ENCODE measurements at regions not wholly inside any gene's neighbourhood (a gene's known extent, or its start where the extent isn't known, plus 50 kb on each side); places are given as distances from the start of the nearest gene placed in this dataset.

DNA sequence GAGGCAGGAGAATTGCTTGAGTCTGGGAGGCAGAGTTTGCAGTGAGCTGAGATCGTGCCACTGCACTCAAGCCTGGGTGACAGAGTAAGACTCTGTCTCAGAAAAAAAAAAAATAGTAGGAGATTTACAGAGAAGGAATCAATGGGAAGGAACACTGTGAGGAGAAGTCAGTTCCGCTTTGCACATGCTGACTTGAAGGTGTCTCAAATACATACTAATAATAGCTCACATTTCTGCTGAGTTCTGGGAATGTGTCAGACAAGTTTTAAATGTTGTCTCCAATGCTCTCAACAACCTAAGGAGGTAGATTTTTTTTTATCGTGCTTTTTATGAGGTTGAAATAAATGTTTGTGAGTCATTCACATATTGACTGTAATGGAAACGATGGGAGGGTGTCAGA, 654.9 kb upstream of the CELF2 start:
- Histone ChIP-seq H3K9ac (ENCODE audit: low read length) (no peak overlapping the region), H3K4me3 (ENCODE audit: low read length) (no peak overlapping the region), H3K36me3 (ENCODE audit: control insufficient read depth, insufficient read depth, low read length, severe bottlenecking) (no peaks in the 10 kb centered on the region), H3K27me3 (replicated peaks; ENCODE audit: control insufficient read depth, insufficient read depth, low read length) (no peaks in the 10 kb centered on the region), H3K9me3 (ENCODE audit: control insufficient read depth, low read length) (peaks cover 5% of the 10 kb centered on the region), H3K4me1 (ENCODE audit: control insufficient read depth, insufficient read depth, low read length) (no peaks in the 10 kb centered on the region)
- DNase-seq (ENCODE audit: low read depth): no peak

DNA sequence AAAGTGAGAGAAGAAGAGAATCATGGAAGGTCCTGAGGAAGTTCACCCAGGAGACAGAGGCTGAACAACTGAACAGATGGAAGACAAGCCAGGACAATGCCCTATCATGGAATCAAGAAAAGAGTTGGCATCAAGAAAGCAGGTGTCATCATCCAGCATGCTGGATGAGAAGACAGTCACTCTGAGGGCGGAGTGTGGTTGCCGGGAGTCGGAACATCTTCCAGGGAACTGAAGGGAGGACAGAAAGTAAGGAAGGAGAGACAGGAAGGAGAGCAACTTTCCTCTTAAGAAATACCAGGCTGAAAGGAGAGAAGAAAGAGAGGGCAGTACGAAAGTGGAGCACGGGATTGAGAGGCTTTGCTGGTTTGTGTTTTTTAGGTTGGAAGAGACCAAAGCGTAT, 654.5 kb upstream of the CELF2 start:
- Histone ChIP-seq H3K4me1 (ENCODE audit: control insufficient read depth, insufficient read depth, low read length) (no peaks in the 10 kb centered on the region), H3K9me3 (ENCODE audit: control insufficient read depth, low read length) (peaks cover 5% of the 10 kb centered on the region), H3K9ac (ENCODE audit: low read length) (no peak overlapping the region), H3K4me3 (ENCODE audit: low read length) (no peak overlapping the region), H3K27me3 (replicated peaks; ENCODE audit: control insufficient read depth, insufficient read depth, low read length) (no peaks in the 10 kb centered on the region), H3K36me3 (ENCODE audit: control insufficient read depth, insufficient read depth, low read length, severe bottlenecking) (no peaks in the 10 kb centered on the region)
- no peak for DNase-seq (ENCODE audit: low read depth)

- no peaks in the 10 kb centered on the region for H3K36me3 ChIP-seq (ENCODE audit: control insufficient read depth, insufficient read depth, low read length, severe bottlenecking)
- H3K4me3 ChIP-seq (ENCODE audit: low read length): no peak overlapping the region
- no peaks in the 10 kb centered on the region for H3K27me3 ChIP-seq (replicated peaks; ENCODE audit: control insufficient read depth, insufficient read depth, low read length)
- H3K9me3 ChIP-seq (ENCODE audit: control insufficient read depth, low read length): no peaks in the 10 kb centered on the region
- H3K4me1 ChIP-seq (ENCODE audit: control insufficient read depth, insufficient read depth, low read length): no peaks in the 10 kb centered on the region
- no peak for DNase-seq (ENCODE audit: low read depth)
- H3K9ac ChIP-seq (ENCODE audit: low read length): no peak overlapping the region
Observed at GRCh38 chr10:10364902-10365301, 652.8 kb upstream of the CELF2 start.

DNA sequence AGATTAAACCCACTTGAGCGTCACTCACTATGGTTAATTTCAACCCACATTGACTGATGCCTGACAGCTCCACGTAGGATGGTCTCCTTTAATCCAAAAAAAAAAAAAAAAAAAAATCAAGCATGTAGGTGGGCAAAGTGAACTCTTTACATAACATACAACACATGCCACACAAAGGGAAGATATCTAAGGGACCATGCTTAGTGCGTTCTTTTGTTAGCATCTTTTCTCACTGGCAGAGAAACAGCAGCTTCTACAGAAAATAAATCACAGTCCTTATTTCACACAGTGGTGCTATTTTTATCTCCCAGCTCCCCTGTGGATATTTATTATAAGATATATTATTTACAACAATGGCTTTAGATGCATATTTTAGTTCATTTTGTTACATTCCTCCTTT, 652.0 kb upstream of the CELF2 start:
- no peak overlapping the region for H3K4me3 ChIP-seq (ENCODE audit: low read length)
- no peaks in the 10 kb centered on the region for H3K27me3 ChIP-seq (replicated peaks; ENCODE audit: control insufficient read depth, insufficient read depth, low read length)
- DNase-seq (ENCODE audit: low read depth): no peak
- H3K36me3 ChIP-seq (ENCODE audit: control insufficient read depth, insufficient read depth, low read length, severe bottlenecking): no peaks in the 10 kb centered on the region
- no peaks in the 10 kb centered on the region for H3K9me3 ChIP-seq (ENCODE audit: control insufficient read depth, low read length)
- H3K4me1 ChIP-seq (ENCODE audit: control insufficient read depth, insufficient read depth, low read length): no peaks in the 10 kb centered on the region
- H3K9ac ChIP-seq (ENCODE audit: low read length): no peak overlapping the region

DNA sequence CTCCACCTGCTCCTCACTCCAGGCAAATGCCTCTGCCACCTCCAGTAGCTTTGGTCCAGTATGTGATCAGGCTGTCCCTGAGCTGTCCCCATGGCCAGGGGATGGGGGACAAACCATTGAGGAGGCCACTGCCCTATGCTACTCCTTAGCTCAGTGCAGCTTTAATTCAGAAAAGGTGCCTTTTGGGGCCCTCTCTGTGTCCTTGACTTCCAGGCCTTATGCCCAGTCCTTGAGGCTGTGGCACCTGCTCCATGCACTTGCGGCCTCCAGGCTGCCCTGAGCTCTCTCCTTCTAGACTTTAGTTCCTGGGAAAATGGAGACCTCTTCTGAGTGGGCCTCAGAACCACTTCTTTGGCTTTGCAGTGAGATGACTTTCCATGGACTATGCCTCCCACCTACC, 650.8 kb upstream of the CELF2 start:
- no peak overlapping the region for H3K4me3 ChIP-seq (ENCODE audit: low read length)
- DNase-seq (ENCODE audit: low read depth): no peak
- no peaks in the 10 kb centered on the region for H3K9me3 ChIP-seq (ENCODE audit: control insufficient read depth, low read length)
- no peaks in the 10 kb centered on the region for H3K36me3 ChIP-seq (ENCODE audit: control insufficient read depth, insufficient read depth, low read length, severe bottlenecking)
- no peak overlapping the region for H3K9ac ChIP-seq (ENCODE audit: low read length)
- no peaks in the 10 kb centered on the region for H3K27me3 ChIP-seq (replicated peaks; ENCODE audit: control insufficient read depth, insufficient read depth, low read length)
- H3K4me1 ChIP-seq (ENCODE audit: control insufficient read depth, insufficient read depth, low read length): no peaks in the 10 kb centered on the region

- no peak overlapping the region for H3K4me3 ChIP-seq (ENCODE audit: low read length)
Observed at GRCh38 chr10:10367264-10367663, 650.4 kb upstream of the CELF2 start.

DNA sequence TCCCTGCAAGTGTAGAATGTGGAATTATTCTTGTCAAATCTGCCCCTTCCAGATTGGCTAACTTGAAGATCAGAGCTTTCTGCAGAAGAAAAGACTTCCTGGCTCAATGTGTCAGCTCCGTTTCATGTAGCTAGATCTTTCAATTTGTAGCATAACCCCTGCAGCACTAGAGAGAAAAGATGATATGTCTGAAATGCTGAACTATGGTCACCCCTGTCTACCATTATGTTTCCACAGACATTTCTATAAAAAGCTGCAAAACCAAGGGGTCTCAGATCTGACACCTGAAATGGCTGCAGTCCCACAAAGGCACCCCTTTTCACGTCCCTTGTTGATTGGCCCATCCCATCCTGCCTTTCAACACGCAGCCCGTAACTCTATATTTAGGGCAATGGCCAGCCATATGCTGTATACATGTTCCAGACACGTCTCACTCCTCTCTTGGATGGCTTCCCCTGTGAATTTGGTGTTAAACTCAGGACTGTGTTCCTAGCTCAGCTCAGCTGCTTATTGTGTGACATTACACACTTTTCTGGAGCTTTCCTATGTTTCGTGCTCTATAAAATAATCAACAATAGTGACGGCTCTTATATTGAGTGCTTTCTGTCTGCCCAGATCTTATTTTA, 648.6 kb upstream of the CELF2 start:
- no peaks in the 10 kb centered on the region for H3K27me3 ChIP-seq (replicated peaks; ENCODE audit: control insufficient read depth, insufficient read depth, low read length)
- H3K4me1 ChIP-seq (ENCODE audit: control insufficient read depth, insufficient read depth, low read length): no peaks in the 10 kb centered on the region
- no peaks in the 10 kb centered on the region for H3K9me3 ChIP-seq (ENCODE audit: control insufficient read depth, low read length)
- DNase-seq (ENCODE audit: low read depth): no peak
- no peak overlapping the region for H3K9ac ChIP-seq (ENCODE audit: low read length)
- H3K4me3 ChIP-seq (ENCODE audit: low read length): no peak overlapping the region
- no peaks in the 10 kb centered on the region for H3K36me3 ChIP-seq (ENCODE audit: control insufficient read depth, insufficient read depth, low read length, severe bottlenecking)

More at GRCh38 chr10:10367264-10367663, 650.4 kb upstream of the CELF2 start:
- Histone ChIP-seq H3K36me3 (ENCODE audit: control insufficient read depth, insufficient read depth, low read length, severe bottlenecking) (no peaks in the 10 kb centered on the region), H3K27me3 (replicated peaks; ENCODE audit: control insufficient read depth, insufficient read depth, low read length) (no peaks in the 10 kb centered on the region), H3K9ac (ENCODE audit: low read length) (no peak overlapping the region), H3K4me1 (ENCODE audit: control insufficient read depth, insufficient read depth, low read length) (no peaks in the 10 kb centered on the region), H3K9me3 (ENCODE audit: control insufficient read depth, low read length) (no peaks in the 10 kb centered on the region)
- no peak for DNase-seq (ENCODE audit: low read depth)

DNA sequence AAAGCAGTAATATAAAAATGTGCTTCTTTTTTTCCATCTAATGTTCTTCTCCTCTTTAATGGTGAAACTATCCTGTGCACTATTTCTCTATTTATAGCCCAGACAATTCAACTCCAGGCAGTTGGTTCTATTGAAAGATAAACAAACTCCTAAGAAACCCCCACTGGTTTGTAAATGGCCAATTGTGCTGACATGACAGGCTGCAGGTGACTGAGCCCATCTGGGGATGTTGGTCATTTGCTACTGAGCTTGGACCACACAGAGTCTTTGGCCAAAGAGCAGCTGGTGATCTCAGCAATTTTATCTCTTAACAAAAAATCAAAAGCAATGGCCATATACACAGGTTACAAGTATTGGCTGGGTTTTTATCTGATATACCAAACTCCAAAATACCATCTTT, 631.8 kb upstream of the CELF2 start:
- H3K9me3 ChIP-seq (ENCODE audit: control insufficient read depth, low read length): peaks cover 4% of the 10 kb centered on the region
- no peaks in the 10 kb centered on the region for H3K27me3 ChIP-seq (replicated peaks; ENCODE audit: control insufficient read depth, insufficient read depth, low read length)
- H3K36me3 ChIP-seq (ENCODE audit: control insufficient read depth, insufficient read depth, low read length, severe bottlenecking): no peaks in the 10 kb centered on the region
- H3K4me3 ChIP-seq (ENCODE audit: low read length): no peak overlapping the region
- DNase-seq (ENCODE audit: low read depth): no peak
- H3K9ac ChIP-seq (ENCODE audit: low read length): no peak overlapping the region
- no peaks in the 10 kb centered on the region for H3K4me1 ChIP-seq (ENCODE audit: control insufficient read depth, insufficient read depth, low read length)

- H3K9me3 ChIP-seq (ENCODE audit: control insufficient read depth, low read length): peaks cover 4% of the 10 kb centered on the region
- no peak for DNase-seq (ENCODE audit: low read depth)
- no peak overlapping the region for H3K4me3 ChIP-seq (ENCODE audit: low read length)
- H3K4me1 ChIP-seq (ENCODE audit: control insufficient read depth, insufficient read depth, low read length): no peaks in the 10 kb centered on the region
- no peaks in the 10 kb centered on the region for H3K36me3 ChIP-seq (ENCODE audit: control insufficient read depth, insufficient read depth, low read length, severe bottlenecking)
- no peak overlapping the region for H3K9ac ChIP-seq (ENCODE audit: low read length)
- no peaks in the 10 kb centered on the region for H3K27me3 ChIP-seq (replicated peaks; ENCODE audit: control insufficient read depth, insufficient read depth, low read length)
Observed at GRCh38 chr10:10389182-10389581, 628.5 kb upstream of the CELF2 start.

DNA sequence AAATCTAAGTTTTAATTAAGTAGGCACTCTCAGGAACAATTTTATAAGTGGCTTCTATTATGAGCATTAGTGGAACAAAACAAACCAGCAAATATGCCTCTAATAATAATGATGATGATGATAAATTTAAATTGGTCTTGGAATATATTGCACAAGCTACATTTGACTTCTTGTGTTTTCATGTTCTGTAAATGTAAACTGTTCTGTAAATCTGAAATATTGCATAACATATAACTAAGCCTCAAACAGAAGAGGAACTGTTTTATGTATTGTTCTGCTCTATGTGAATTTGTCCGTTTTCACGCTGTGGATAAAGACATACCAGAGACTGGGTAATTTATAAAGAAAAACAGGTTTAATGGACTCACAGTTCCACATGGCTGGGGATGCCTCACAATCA, 625.2 kb upstream of the CELF2 start:
- H3K4me3 ChIP-seq (ENCODE audit: low read length): no peak overlapping the region
- H3K4me1 ChIP-seq (ENCODE audit: control insufficient read depth, insufficient read depth, low read length): peaks cover 8% of the 10 kb centered on the region
- H3K36me3 ChIP-seq (ENCODE audit: control insufficient read depth, insufficient read depth, low read length, severe bottlenecking): no peaks in the 10 kb centered on the region
- peaks cover 4% of the 10 kb centered on the region for H3K9me3 ChIP-seq (ENCODE audit: control insufficient read depth, low read length)
- H3K9ac ChIP-seq (ENCODE audit: low read length): no peak overlapping the region
- DNase-seq (ENCODE audit: low read depth): no peak
- no peaks in the 10 kb centered on the region for H3K27me3 ChIP-seq (replicated peaks; ENCODE audit: control insufficient read depth, insufficient read depth, low read length)

GRCh38 chr10:10394933-10395658, 622.6 kb upstream of the CELF2 start:
- no peak overlapping the region for H3K4me3 ChIP-seq (ENCODE audit: low read length)
- no peaks in the 10 kb centered on the region for H3K27me3 ChIP-seq (replicated peaks; ENCODE audit: control insufficient read depth, insufficient read depth, low read length)
- no peaks in the 10 kb centered on the region for H3K36me3 ChIP-seq (ENCODE audit: control insufficient read depth, insufficient read depth, low read length, severe bottlenecking)
- H3K9ac ChIP-seq (ENCODE audit: low read length): no peak overlapping the region
- DNase-seq (ENCODE audit: low read depth): no peak
- no peaks in the 10 kb centered on the region for H3K9me3 ChIP-seq (ENCODE audit: control insufficient read depth, low read length)
- H3K4me1 ChIP-seq (ENCODE audit: control insufficient read depth, insufficient read depth, low read length): peaks cover 8% of the 10 kb centered on the region

DNA sequence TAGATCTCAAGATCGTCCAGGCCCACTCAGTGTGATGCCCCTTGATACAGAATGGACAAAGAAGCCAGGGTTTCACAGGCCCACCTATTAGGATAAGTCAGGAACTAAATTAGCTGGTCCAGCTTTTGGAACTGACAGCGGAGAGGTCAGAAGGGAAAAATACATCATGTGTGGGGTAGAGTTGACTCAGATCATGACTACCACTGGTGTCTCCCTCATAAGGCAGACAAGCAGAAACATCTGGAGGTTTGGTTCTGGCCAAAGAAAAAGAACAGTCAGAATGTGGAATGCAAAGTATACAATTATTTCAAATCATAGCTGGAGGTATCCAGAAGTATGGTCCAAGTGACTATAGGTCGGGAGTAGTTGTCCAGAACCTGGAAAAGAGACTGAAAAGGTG, 621.1 kb upstream of the CELF2 start:
- H3K9ac ChIP-seq (ENCODE audit: low read length): no peak overlapping the region
- no peaks in the 10 kb centered on the region for H3K36me3 ChIP-seq (ENCODE audit: control insufficient read depth, insufficient read depth, low read length, severe bottlenecking)
- DNase-seq (ENCODE audit: low read depth): no peak
- H3K27me3 ChIP-seq (replicated peaks; ENCODE audit: control insufficient read depth, insufficient read depth, low read length): no peaks in the 10 kb centered on the region
- H3K9me3 ChIP-seq (ENCODE audit: control insufficient read depth, low read length): no peaks in the 10 kb centered on the region
- H3K4me3 ChIP-seq (ENCODE audit: low read length): no peak overlapping the region
- peaks cover 8% of the 10 kb centered on the region for H3K4me1 ChIP-seq (ENCODE audit: control insufficient read depth, insufficient read depth, low read length)
